ENCODE measurements at regions not wholly inside any gene's neighbourhood (a gene's known extent, or its start where the extent isn't known, plus 50 kb on each side); places are given as distances from the start of the nearest gene placed in this dataset.
A peak's percentile ranks its signal among the peaks of the same experiment; 100 is the strongest.

DNA sequence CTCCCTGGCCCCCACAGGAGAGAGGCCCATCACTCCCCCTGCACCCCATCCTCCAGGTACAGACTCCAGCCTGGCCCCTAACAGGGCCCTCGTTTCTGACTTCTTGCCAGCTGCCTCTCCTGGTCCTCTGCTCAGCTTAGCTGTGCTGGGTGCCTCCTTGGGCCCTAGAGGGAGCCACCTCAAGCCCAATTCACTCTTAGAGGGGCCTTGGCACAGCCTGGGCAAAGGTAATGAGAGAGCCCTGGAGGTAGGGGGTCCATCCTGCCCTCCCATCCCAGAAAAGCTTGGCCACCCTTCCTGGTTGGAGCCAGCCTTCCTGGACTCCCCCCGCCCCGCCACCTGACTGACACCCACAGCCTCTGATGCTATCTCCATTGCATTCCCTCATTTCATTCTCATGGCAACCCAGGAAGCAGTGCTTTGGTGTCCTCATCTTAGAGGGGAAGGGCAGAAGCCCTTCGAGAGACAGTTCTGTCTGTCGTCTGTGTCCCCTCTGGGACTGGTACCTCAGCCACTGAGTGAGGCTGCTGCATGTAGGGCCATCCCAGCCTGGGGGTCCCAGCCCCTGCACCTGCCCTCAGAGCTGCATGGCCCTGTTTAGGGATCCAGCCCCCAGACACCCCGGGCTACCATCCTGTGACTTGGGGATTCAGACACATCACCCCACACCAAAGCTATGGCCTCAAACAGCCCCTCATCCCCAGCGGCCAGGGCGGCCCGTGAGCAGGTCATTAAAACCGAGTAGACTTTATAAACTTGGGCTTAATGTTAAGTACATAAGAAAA, 95.5 kb downstream of the BARX1 start:
- Histone ChIP-seq H3K9me3 (ENCODE audit: insufficient read depth, low read length, severe bottlenecking) (no peaks in the 10 kb centered on the region), H3K27me3 (ENCODE audit: insufficient read depth, low read length, poor library complexity) (no peaks in the 10 kb centered on the region), H3K9ac (ENCODE audit: low read depth, low read length) (no peak overlapping the region), H3K27ac (ENCODE audit: low read length) (no peak overlapping the region), H2AFZ (ENCODE audit: low read depth, low read length) (no peak overlapping the region), H4K20me1 (ENCODE audit: insufficient read depth, low read length) (no peaks in the 10 kb centered on the region), H3K4me2 (ENCODE audit: insufficient read depth, low read length) (no peak overlapping the region), H3K4me1 (ENCODE audit: insufficient read depth, low read length) (no peaks in the 10 kb centered on the region), H3K79me2 (ENCODE audit: insufficient read depth, low read length) (no peaks in the 10 kb centered on the region), H3K36me3 (ENCODE audit: insufficient read depth, low read length) (no peaks in the 10 kb centered on the region), H3K4me3 (ENCODE audit: low read depth in 1 of 2, low read length in 2 of 2) (no peak overlapping the region)
- no peak for ATAC-seq (ENCODE audit: insufficient read depth, low read depth)
- DNase-seq: no peak
- no peak for TF ChIP-seq EZH2 (IDR thresholded peaks at IDR 0.05; ENCODE audit: borderline replicate concordance, low read depth, low read length, severe bottlenecking)
- TF ChIP-seq CTCF (IDR thresholded peaks at IDR 0.05; ENCODE audit: borderline replicate concordance, extremely low read depth, low read length, poor library complexity, severe bottlenecking): peak; percentile 13

- ATAC-seq (ENCODE audit: insufficient read depth, low read depth): no peak
- TF ChIP-seq EZH2 (IDR thresholded peaks at IDR 0.05; ENCODE audit: borderline replicate concordance, low read depth, low read length, severe bottlenecking) (no peak), CTCF (IDR thresholded peaks at IDR 0.05; ENCODE audit: borderline replicate concordance, extremely low read depth, low read length, poor library complexity, severe bottlenecking) (no peak)
- DNase-seq: no peak
Observed at GRCh38 chr9:93857528-93857927, 97.6 kb downstream of the BARX1 start.

DNA sequence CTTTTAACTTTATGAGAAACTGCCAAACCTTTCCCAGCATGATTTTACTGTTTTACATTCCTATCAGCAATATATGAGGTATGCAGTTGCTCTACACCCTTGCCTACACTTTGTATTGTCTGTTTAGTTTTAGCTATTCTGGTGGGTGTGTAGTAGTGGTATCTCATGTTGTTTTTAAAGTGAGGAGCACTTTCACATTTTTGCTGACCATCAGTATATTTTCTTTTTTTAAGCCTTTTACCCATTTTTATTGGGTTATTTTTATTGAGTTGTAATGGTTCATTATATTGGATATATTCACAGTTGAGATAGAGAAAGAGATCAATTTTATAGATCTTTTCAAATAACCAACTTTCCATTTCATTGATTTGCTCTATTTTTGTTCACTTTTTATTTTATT, 102.4 kb downstream of the BARX1 start:
- Histone ChIP-seq H3K9ac (ENCODE audit: low read depth, low read length) (no peak overlapping the region), H3K9me3 (ENCODE audit: insufficient read depth, low read length, severe bottlenecking) (no peaks in the 10 kb centered on the region), H3K27ac (ENCODE audit: low read length) (no peak overlapping the region), H3K79me2 (ENCODE audit: insufficient read depth, low read length) (no peaks in the 10 kb centered on the region), H3K36me3 (ENCODE audit: insufficient read depth, low read length) (no peaks in the 10 kb centered on the region), H3K27me3 (ENCODE audit: insufficient read depth, low read length, poor library complexity) (no peaks in the 10 kb centered on the region), H3K4me3 (ENCODE audit: low read depth in 1 of 2, low read length in 2 of 2) (no peak overlapping the region), H2AFZ (ENCODE audit: low read depth, low read length) (no peak overlapping the region), H4K20me1 (ENCODE audit: insufficient read depth, low read length) (no peaks in the 10 kb centered on the region), H3K4me1 (ENCODE audit: insufficient read depth, low read length) (no peaks in the 10 kb centered on the region), H3K4me2 (ENCODE audit: insufficient read depth, low read length) (no peak overlapping the region)
- no peak for TF ChIP-seq EZH2 (IDR thresholded peaks at IDR 0.05; ENCODE audit: borderline replicate concordance, low read depth, low read length, severe bottlenecking)
- TF ChIP-seq CTCF (IDR thresholded peaks at IDR 0.05; ENCODE audit: borderline replicate concordance, extremely low read depth, low read length, poor library complexity, severe bottlenecking): no peak
- ATAC-seq (ENCODE audit: insufficient read depth, low read depth): no peak
- DNase-seq: no peak

More at GRCh38 chr9:93857528-93857927, 97.6 kb downstream of the BARX1 start:
- Histone ChIP-seq H3K4me1 (ENCODE audit: insufficient read depth, low read length) (no peaks in the 10 kb centered on the region), H3K9me3 (ENCODE audit: insufficient read depth, low read length, severe bottlenecking) (no peaks in the 10 kb centered on the region), H3K79me2 (ENCODE audit: insufficient read depth, low read length) (no peaks in the 10 kb centered on the region), H2AFZ (ENCODE audit: low read depth, low read length) (no peak overlapping the region), H3K4me2 (ENCODE audit: insufficient read depth, low read length) (no peak overlapping the region), H4K20me1 (ENCODE audit: insufficient read depth, low read length) (no peaks in the 10 kb centered on the region), H3K4me3 (ENCODE audit: low read depth in 1 of 2, low read length in 2 of 2) (no peak overlapping the region), H3K9ac (ENCODE audit: low read depth, low read length) (no peak overlapping the region), H3K27ac (ENCODE audit: low read length) (no peak overlapping the region), H3K27me3 (ENCODE audit: insufficient read depth, low read length, poor library complexity) (no peaks in the 10 kb centered on the region), H3K36me3 (ENCODE audit: insufficient read depth, low read length) (no peaks in the 10 kb centered on the region)

Measured in DND-41 (cell line).